NT2/D1 (cell line): ENCODE measurements at regions not wholly inside any gene's neighbourhood (a gene's known extent, or its start where the extent isn't known, plus 50 kb on each side); places are given as distances from the start of the nearest gene placed in this dataset.
"Not testable (repeated sequence)": the region's sequence is repeated elsewhere in the genome, so short reads cannot be mapped to it uniquely, and the experiment has no call there.

ENCODE experiments used
- DNase-seq: peaks from one replicate; pipeline ENCODE4 v3.0.0-alpha.2; 2011; ENCODE audit warnings: low read depth, low spot score
- H3K27me3 ChIP-seq: 2 replicates; pipeline ENCODE4 v1.6.0; 2011; ENCODE audit warnings: mild to moderate bottlenecking; ENCODE audit not compliant: insufficient read length, insufficient read depth
- H3K36me3 ChIP-seq: 2 replicates; pipeline ENCODE4 v1.6.1; 2011; ENCODE audit warnings: mild to moderate bottlenecking, low read length, mixed read lengths; ENCODE audit not compliant: insufficient read depth, insufficient read length
- H3K4me1 ChIP-seq: 2 replicates; pipeline ENCODE4 v1.5.1; 2011; ENCODE audit not compliant: insufficient read depth, insufficient read length
- H3K4me3 ChIP-seq: 2 replicates; pipeline ENCODE4 v1.5.1; 2011; ENCODE audit warnings: low read depth; ENCODE audit not compliant: insufficient read length
- H3K9ac ChIP-seq: 2 replicates; pipeline ENCODE4 v1.6.0; 2011; ENCODE audit warnings: low read depth; ENCODE audit not compliant: insufficient read length
- H3K9me3 ChIP-seq: 2 replicates; pipeline ENCODE4 v1.5.1; 2011; ENCODE audit warnings: mild to moderate bottlenecking, low read length; ENCODE audit not compliant: insufficient read depth
- SUZ12 ChIP-seq: IDR thresholded peaks from 2 replicates; pipeline ENCODE4 v1.6.1; 2011; ENCODE audit not compliant: insufficient read length, insufficient read depth; ENCODE audit errors: extremely low read depth
- YY1 ChIP-seq: IDR thresholded peaks from 2 replicates; pipeline ENCODE4 v1.6.1; 2011; ENCODE audit not compliant: insufficient read length, insufficient read depth
- ZNF274 ChIP-seq: IDR thresholded peaks from 2 replicates; pipeline ENCODE4 v1.6.1; 2011; ENCODE audit warnings: mild to moderate bottlenecking, low read depth, low read length

DNA sequence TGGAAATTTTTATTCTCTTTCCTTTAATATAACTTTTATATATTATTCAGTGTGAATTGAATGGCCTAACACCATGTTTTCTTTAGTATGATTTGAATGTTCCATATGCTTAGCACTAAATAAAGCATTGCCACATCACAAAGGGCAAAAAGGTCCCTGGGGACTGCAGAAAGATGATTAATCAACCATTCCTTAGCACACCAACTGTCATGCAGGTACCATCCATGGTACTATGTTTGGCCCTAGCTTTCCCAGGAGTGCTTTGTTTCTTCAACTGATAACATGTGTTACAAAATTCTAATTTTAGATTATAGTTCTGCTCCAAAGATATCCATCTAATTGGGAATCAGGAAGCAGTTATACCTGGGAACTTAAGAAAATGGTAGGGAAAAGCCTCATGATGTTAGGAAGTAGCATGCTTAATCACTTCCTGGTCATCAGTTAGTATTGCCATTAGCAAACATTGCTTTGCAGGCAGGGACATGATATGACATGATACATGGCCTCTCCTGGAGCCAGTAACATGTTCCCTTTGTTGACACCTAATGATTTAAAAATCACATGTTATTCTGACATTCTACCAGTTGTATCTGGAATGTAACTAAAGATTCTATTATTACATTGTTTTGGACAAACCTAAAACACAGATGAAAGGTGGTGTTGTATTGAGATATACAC, 712.6 kb upstream of the GBE1 start:
- no peak overlapping the region for H3K4me3 ChIP-seq
- H3K4me1 ChIP-seq: no peaks in the 10 kb centered on the region
- no peak for TF ChIP-seq SUZ12
- no peak for TF ChIP-seq ZNF274
- TF ChIP-seq YY1: no peak
- H3K36me3 ChIP-seq: no peaks in the 10 kb centered on the region
- no peak overlapping the region for H3K9ac ChIP-seq
- no peak for DNase-seq
- no peaks in the 10 kb centered on the region for H3K27me3 ChIP-seq
- peaks cover 12% of the 10 kb centered on the region; the same call in 1 of the 2 replicates for H3K9me3 ChIP-seq

DNA sequence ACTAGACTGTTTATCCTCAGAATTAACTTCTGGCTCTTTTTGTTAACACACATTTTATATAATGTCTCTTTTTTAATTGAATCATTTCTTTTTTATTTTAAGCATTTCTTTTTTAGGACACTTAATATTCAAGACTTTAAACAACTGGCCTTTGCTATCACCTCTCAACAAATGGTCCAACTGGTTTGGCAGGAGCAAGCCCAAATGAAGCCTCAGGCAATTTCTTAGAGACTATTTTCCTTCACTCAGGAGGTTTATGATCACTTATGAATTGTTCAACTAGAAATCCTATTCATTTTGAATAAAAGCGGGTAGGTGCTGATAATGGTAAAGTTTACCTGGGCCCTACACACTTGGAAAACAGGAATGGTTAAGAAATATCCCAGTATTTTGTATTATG, 705.6 kb upstream of the GBE1 start:
- Histone ChIP-seq H3K9me3 (no peaks in the 10 kb centered on the region), H3K9ac (no peak overlapping the region), H3K4me1 (no peaks in the 10 kb centered on the region), H3K27me3 (no peaks in the 10 kb centered on the region), H3K36me3 (no peaks in the 10 kb centered on the region), H3K4me3 (no peak overlapping the region)
- DNase-seq: no peak
- TF ChIP-seq ZNF274 (no peak), YY1 (no peak), SUZ12 (no peak)

DNA sequence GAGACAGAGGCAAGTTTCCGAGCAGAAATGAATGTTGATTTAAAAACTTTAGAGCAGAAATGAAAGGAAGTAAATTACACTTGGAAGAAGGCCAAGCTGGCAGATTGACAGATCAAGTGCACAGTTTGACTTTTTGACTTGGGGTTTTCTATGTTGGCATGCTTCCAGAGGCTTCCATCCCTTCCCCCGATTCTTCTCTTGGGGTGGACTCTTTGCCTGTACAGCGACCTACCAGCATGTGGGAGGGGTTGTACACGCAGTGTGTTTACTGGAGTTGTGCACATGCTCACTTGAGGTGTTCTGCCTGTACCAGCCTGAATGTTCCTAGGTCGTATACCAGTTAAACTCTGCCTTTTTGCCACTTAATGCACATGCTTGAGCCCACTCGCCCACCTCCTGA, 701.5 kb upstream of the GBE1 start:
- TF ChIP-seq YY1 (no peak), ZNF274 (no peak), SUZ12 (no peak)
- H3K4me3 ChIP-seq: no peak overlapping the region
- H3K4me1 ChIP-seq: no peaks in the 10 kb centered on the region
- H3K9ac ChIP-seq: no peak overlapping the region
- DNase-seq: no peak
- no peaks in the 10 kb centered on the region for H3K27me3 ChIP-seq
- H3K36me3 ChIP-seq: no peaks in the 10 kb centered on the region
- H3K9me3 ChIP-seq: peaks cover 6% of the 10 kb centered on the region; the same call in 1 of the 2 replicates

- Histone ChIP-seq H3K4me3 (no peak overlapping the region), H3K27me3 (no peaks in the 10 kb centered on the region), H3K9me3 (peaks cover 6% of the 10 kb centered on the region; the same call in 1 of the 2 replicates), H3K4me1 (no peaks in the 10 kb centered on the region), H3K36me3 (no peaks in the 10 kb centered on the region), H3K9ac (no peak overlapping the region)
- no peak for DNase-seq
- TF ChIP-seq ZNF274 (no peak), SUZ12 (no peak), YY1 (no peak)
Measured at GRCh38 chr3:82461049-82461889, 699.8 kb upstream of the GBE1 start.

- no peaks in the 10 kb centered on the region for H3K4me1 ChIP-seq
- no peaks in the 10 kb centered on the region for H3K27me3 ChIP-seq
- TF ChIP-seq ZNF274 (no peak), SUZ12 (no peak), YY1 (no peak)
- no peak for DNase-seq
- H3K9me3 ChIP-seq: peaks cover 21% of the 10 kb centered on the region
- H3K36me3 ChIP-seq: no peaks in the 10 kb centered on the region
- no peak overlapping the region for H3K9ac ChIP-seq
- no peak overlapping the region for H3K4me3 ChIP-seq
Measured at GRCh38 chr3:82448320-82448719, 686.9 kb upstream of the GBE1 start.

DNA sequence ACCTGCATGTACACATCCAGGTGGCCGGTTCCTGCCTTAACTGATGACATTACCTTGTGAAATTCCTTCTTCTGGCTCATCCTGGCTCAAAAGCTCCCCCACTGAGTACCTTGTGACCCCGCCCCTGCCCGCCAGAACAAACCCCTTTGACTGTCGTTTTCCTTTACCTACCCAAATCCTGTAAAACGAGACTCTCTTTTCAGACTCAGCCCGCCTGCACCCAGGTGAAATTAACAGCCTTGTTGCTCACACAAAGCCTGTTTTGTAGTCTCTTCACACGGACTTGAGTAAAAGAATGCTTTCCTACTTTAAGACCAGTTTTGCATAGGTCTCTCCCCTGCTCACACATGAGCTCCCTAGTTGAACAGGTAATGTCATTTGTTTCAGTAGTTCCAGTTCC, 667.4 kb upstream of the GBE1 start:
- not testable (repeated sequence) for H3K9me3 ChIP-seq, H3K9ac ChIP-seq, H3K36me3 ChIP-seq, H3K4me1 ChIP-seq, H3K27me3 ChIP-seq, H3K4me3 ChIP-seq
- DNase-seq: peak; percentile 9

GRCh38 chr3:82424031-82424339, 662.5 kb upstream of the GBE1 start:
- DNase-seq: no peak
- no peaks in the 10 kb centered on the region for H3K9me3 ChIP-seq
- H3K36me3 ChIP-seq: no peaks in the 10 kb centered on the region
- H3K4me3 ChIP-seq: no peak overlapping the region
- H3K9ac ChIP-seq: no peak overlapping the region
- H3K27me3 ChIP-seq: no peaks in the 10 kb centered on the region
- TF ChIP-seq YY1: no peak
- no peak for TF ChIP-seq ZNF274
- TF ChIP-seq SUZ12: no peak
- no peaks in the 10 kb centered on the region for H3K4me1 ChIP-seq
